Testis (tissue), 2 donors: ENCODE measurements at regions not wholly inside any gene's neighbourhood (a gene's known extent, or its start where the extent isn't known, plus 50 kb on each side); places are given as distances from the start of the nearest gene placed in this dataset.

Source experiments
- CTCF ChIP-seq, 3 experiments: fragments of 450-650 bp in 2 of 3; fragments of 200-600 bp in 1 of 3; sonication (generic) in 1 of 3; IDR thresholded peaks; one replicate each; pipeline ENCODE4 v1.5.1; 2016 to 2019; ENCODE audit warnings: antibody characterized with exemption in 3 of 3, mild to moderate bottlenecking in 2 of 3, moderate library complexity in 1 of 3
- POLR2A ChIP-seq: fragments of 450-650 bp; IDR thresholded peaks from one replicate; pipeline ENCODE4 v1.6.1; 2017; ENCODE audit warnings: antibody characterized with exemption, mild to moderate bottlenecking, moderate library complexity

GRCh38 chr10:121054874-121055273 lies 203.7 kb downstream of the WDR11 start:
- TF ChIP-seq POLR2A (no peak), CTCF (IDR thresholded peaks at IDR 0.05) (no peak)
